SK-N-SH (cell line): ENCODE measurements at regions not wholly inside any gene's neighbourhood (a gene's known extent, or its start where the extent isn't known, plus 50 kb on each side); places are given as distances from the start of the nearest gene placed in this dataset.

Experiments used
- CTCF ChIA-PET: fragments of 300-600, 350-600 bp; formaldehyde crosslinking; extraction: SDS; loops from one replicate; lab custom pipeline; 2021; lab: Yijun Ruan, JAX
- POLR2A ChIA-PET: fragments of 350-600 bp; sonication (Branson Sonifier 250); formaldehyde crosslinking; extraction: SDS; loops from one replicate; lab custom pipeline; 2020; ENCODE audit warnings: antibody characterized with exemption, inconsistent platforms; lab: Yijun Ruan, JAX
- DNase-seq: peaks from one replicate; pipeline ENCODE4 v3.0.0; 2012
- H2AFZ ChIP-seq: fragments of 200-600 bp; sonication (generic); 2 replicates; pipeline ENCODE4 v1.8.1; 2016; ENCODE audit warnings: antibody characterized with exemption, mild to moderate bottlenecking, low read depth
- H3F3A ChIP-seq: fragments of 200-600 bp; sonication (generic); replicated peaks from 2 replicates; pipeline ENCODE3; 2016; ENCODE audit warnings: antibody characterized with exemption, mild to moderate bottlenecking; ENCODE audit not compliant: insufficient read depth
- H3K27ac ChIP-seq, 2 experiments: fragments of 200-500 bp in 1 of 2; fragments of 200-600 bp in 1 of 2; sonication (Bioruptor generic) in 1 of 2; sonication (generic), shearing (Covaris generic) in 1 of 2; 2 replicates each; pipeline versions ENCODE4 v1.5.1 to v1.6.1; 2014 to 2016; ENCODE audit warnings: low read depth in 2 of 2, inconsistent platforms in 1 of 2, low read length in 1 of 2, mild to moderate bottlenecking in 1 of 2, mixed read lengths in 1 of 2
- H3K27me3 ChIP-seq: fragments of 200-600 bp; sonication (generic), shearing (Covaris generic); 2 replicates; pipeline ENCODE4 v1.6.1; 2016; ENCODE audit warnings: mixed run types; ENCODE audit not compliant: insufficient read depth
- H3K36me3 ChIP-seq, 2 experiments: fragments of 200-500 bp in 1 of 2; fragments of 200-600 bp in 1 of 2; sonication (Bioruptor generic) in 1 of 2; sonication (generic) in 1 of 2; replicated peaks in 1 of 2; 2 replicates each; pipeline versions ENCODE3 to v1.5.1; 2014 to 2016; ENCODE audit warnings: low read length in 1 of 2, mild to moderate bottlenecking in 1 of 2; ENCODE audit not compliant: insufficient read depth in 2 of 2, control insufficient read depth in 1 of 2
- H3K4me1 ChIP-seq, 2 experiments: fragments of 200-500 bp in 1 of 2; fragments of 200-600 bp in 1 of 2; sonication (Bioruptor generic) in 1 of 2; sonication (generic), shearing (Covaris generic) in 1 of 2; 2 replicates each; pipeline versions ENCODE4 v1.5.1 to v1.6.1; 2014 to 2016; ENCODE audit warnings: low read depth in 1 of 2, low read length in 1 of 2, mixed run types in 1 of 2; ENCODE audit not compliant: insufficient read depth in 2 of 2, control insufficient read depth in 1 of 2
- H3K4me2 ChIP-seq: fragments of 200-600 bp; sonication (generic), shearing (Covaris generic); 2 replicates; pipeline ENCODE4 v1.6.1; 2017; ENCODE audit warnings: mixed run types
- H3K4me3 ChIP-seq, 2 experiments: fragments of 200-500 bp in 1 of 2; fragments of 200-600 bp in 1 of 2; sonication (Bioruptor generic) in 1 of 2; sonication (generic), shearing (Covaris generic) in 1 of 2; 2 replicates each; pipeline versions ENCODE4 v1.5.1 to v1.8.1; 2014 to 2016; ENCODE audit warnings: low read depth in 2 of 2, inconsistent platforms in 1 of 2, low read length in 1 of 2, mild to moderate bottlenecking in 1 of 2, mixed read lengths in 1 of 2, moderate library complexity in 1 of 2
- H3K79me2 ChIP-seq: fragments of 200-600 bp; sonication (generic); 2 replicates; pipeline ENCODE4 v1.8.1; 2017; ENCODE audit warnings: mild to moderate bottlenecking; ENCODE audit not compliant: insufficient read depth
- H3K9ac ChIP-seq: fragments of 200-600 bp; sonication (generic); 2 replicates; pipeline ENCODE4 v1.6.1; 2017; ENCODE audit warnings: mixed run types
- H3K9me2 ChIP-seq: fragments of 200-600 bp; sonication (generic); 2 replicates; pipeline ENCODE4 v1.6.1; 2017; ENCODE audit warnings: mixed run types
- H3K9me3 ChIP-seq: fragments of 200-600 bp; sonication (generic); 2 replicates; pipeline ENCODE4 v1.6.1; 2017; ENCODE audit warnings: mixed run types, mild to moderate bottlenecking, moderate library complexity
- H4K20me1 ChIP-seq: fragments of 200-600 bp; sonication (generic); 2 replicates; pipeline ENCODE4 v1.6.1; 2017; ENCODE audit warnings: mild to moderate bottlenecking, mixed run types; ENCODE audit not compliant: insufficient read depth
- CHD2 ChIP-seq: fragments of 150-350 bp; IDR thresholded peaks from 2 replicates; pipeline ENCODE4 v1.6.1; 2018; ENCODE audit warnings: low read length; ENCODE audit not compliant: partially characterized antibody
- FOXM1 ChIP-seq: IDR thresholded peaks from 2 replicates; pipeline ENCODE4 v1.4.0; 2012; ENCODE audit warnings: low read depth, mild to moderate bottlenecking
- GABPA ChIP-seq: IDR thresholded peaks from 2 replicates; pipeline ENCODE4 v1.4.0; 2012; ENCODE audit warnings: low read depth, mild to moderate bottlenecking
- JUND ChIP-seq: IDR thresholded peaks from 2 replicates; pipeline ENCODE4 v1.4.0; 2012
- MXI1 ChIP-seq: IDR thresholded peaks from 2 replicates; pipeline ENCODE4 v1.6.1; 2012; ENCODE audit warnings: mild to moderate bottlenecking, low read depth, low read length, improper control_type of control experiment
- NFIC ChIP-seq: IDR thresholded peaks from 2 replicates; pipeline ENCODE4 v1.4.0; 2012; ENCODE audit warnings: borderline replicate concordance
- POLR2AphosphoS5 ChIP-seq: IDR thresholded peaks from 2 replicates; pipeline ENCODE4 v1.6.1; 2012; ENCODE audit warnings: low read depth, low read length
- RCOR1 ChIP-seq: fragments of 150-350 bp; IDR thresholded peaks from 2 replicates; pipeline ENCODE4 v1.6.1; 2017; ENCODE audit warnings: antibody characterized with exemption, low read length
- RFX5 ChIP-seq: IDR thresholded peaks from 2 replicates; pipeline ENCODE4 v1.6.1; 2012; ENCODE audit warnings: mild to moderate bottlenecking, improper control_type of control experiment, low read length
- RXRA ChIP-seq: IDR thresholded peaks from 2 replicates; pipeline ENCODE4 v1.4.0; 2012; ENCODE audit warnings: low read depth, mild to moderate bottlenecking, borderline replicate concordance
- SMC3 ChIP-seq: IDR thresholded peaks from 2 replicates; pipeline ENCODE4 v1.6.1; 2012; ENCODE audit warnings: low read depth, low read length, improper control_type of control experiment
- TAF1 ChIP-seq: IDR thresholded peaks from 2 replicates; pipeline ENCODE4 v1.6.1; 2012; ENCODE audit warnings: low read depth, mild to moderate bottlenecking, low read length, moderate library complexity, borderline replicate concordance
- TEAD4 ChIP-seq: IDR thresholded peaks from 2 replicates; pipeline ENCODE4 v1.4.0; 2012; ENCODE audit warnings: mild to moderate bottlenecking, borderline replicate concordance; ENCODE audit not compliant: insufficient read depth
- WGBS: methylation state at CpG from one replicate; pipeline ENCODE4 v1.1.6; 2017; ENCODE audit warnings: low lambda C conversion rate; 5-methylcytosine and 5-hydroxymethylcytosine counted together
- TF ChIP-seq, protein P1 (sequence below): IDR thresholded peaks from 2 replicates; pipeline ENCODE4; 2012
- TF ChIP-seq, protein P2 (sequence below): IDR thresholded peaks from 2 replicates; pipeline ENCODE4 v1.4.0; 2012; ENCODE audit warnings: low read depth
- TF ChIP-seq, protein P3 (sequence below): fragments of 150-350 bp; IDR thresholded peaks from 2 replicates; pipeline ENCODE4 v1.6.1; 2017; ENCODE audit warnings: antibody characterized with exemption, low read length, low read depth, borderline replicate concordance
- TF ChIP-seq, protein P4 (sequence below): IDR thresholded peaks from 2 replicates; pipeline ENCODE4 v1.4.0; 2012; ENCODE audit warnings: low read depth, borderline replicate concordance
- TF ChIP-seq, protein P5 (sequence below): IDR thresholded peaks from 2 replicates; pipeline ENCODE4 v1.6.1; 2012; ENCODE audit warnings: mild to moderate bottlenecking, low read depth, low read length, moderate library complexity
- TF ChIP-seq, protein P6 (sequence below): IDR thresholded peaks from 2 replicates; pipeline ENCODE4 v1.4.0; 2012; ENCODE audit warnings: low read depth, borderline replicate concordance

DNA sequence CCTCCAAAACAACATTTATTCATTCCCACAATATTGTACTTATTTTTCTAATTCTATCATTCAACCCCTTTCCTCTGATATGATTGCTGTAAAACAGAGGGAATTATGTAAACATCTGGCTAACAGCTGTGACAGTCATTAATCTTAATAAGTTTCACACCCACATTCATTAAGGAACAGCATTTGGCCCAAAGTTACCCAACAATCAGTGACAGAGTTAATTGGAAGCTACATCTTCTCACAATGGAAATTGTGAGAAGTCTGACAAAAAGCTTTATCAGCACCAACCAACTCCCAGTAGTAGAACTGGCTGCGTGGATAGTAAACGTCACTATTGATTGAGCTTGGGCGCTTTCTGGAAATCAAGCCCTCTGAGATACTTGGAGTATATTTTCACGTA, 165.8 kb upstream of the SLC24A5 start:
- CTCF ChIA-PET, result interaction anchor here (0.8 to 1.5 kb wide), 2 partner anchors 13 to 33 kb away, joined by 3 read pairs; no protein-coding TSS in a partner anchor
- WGBS, result 54% methylated on average over 4 of the region's 4 CpGs
- Histone ChIP-seq H3K36me3 (no peaks in the 10 kb centered on the region), H4K20me1 (no peaks in the 10 kb centered on the region), H3K4me2 (no peak overlapping the region), H3K9me2 (no peaks in the 10 kb centered on the region), H3K9ac (no peak overlapping the region), H3K27me3 (no peaks in the 10 kb centered on the region), H3F3A (no peaks in the 10 kb centered on the region), H3K4me3 (no peak overlapping the region), H2AFZ (no peak overlapping the region), H3K27ac (no peak overlapping the region), H3K79me2 (no peaks in the 10 kb centered on the region), H3K4me1 (no peaks in the 10 kb centered on the region; a peak in 1 of 4 replicates), H3K9me3 (no peaks in the 10 kb centered on the region)
- POLR2A ChIA-PET, result no interaction called here
- DNase-seq, result no peak
- TF ChIP-seq CHD2 (no peak), TAF1 (no peak), GABPA (no peak), NFIC (no peak), TEAD4 (no peak), JUND (no peak), SMC3 (no peak), POLR2AphosphoS5 (no peak), MXI1 (no peak), RCOR1 (no peak), RXRA (no peak), FOXM1 (no peak), RFX5 (no peak)
- TF ChIP-seq, protein P1, sequence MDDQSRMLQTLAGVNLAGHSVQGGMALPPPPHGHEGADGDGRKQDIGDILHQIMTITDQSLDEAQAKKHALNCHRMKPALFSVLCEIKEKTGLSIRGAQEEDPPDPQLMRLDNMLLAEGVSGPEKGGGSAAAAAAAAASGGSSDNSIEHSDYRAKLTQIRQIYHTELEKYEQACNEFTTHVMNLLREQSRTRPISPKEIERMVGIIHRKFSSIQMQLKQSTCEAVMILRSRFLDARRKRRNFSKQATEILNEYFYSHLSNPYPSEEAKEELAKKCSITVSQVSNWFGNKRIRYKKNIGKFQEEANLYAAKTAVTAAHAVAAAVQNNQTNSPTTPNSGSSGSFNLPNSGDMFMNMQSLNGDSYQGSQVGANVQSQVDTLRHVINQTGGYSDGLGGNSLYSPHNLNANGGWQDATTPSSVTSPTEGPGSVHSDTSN, result no peak
- TF ChIP-seq, protein P2, sequence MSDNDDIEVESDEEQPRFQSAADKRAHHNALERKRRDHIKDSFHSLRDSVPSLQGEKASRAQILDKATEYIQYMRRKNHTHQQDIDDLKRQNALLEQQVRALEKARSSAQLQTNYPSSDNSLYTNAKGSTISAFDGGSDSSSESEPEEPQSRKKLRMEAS, result no peak
- TF ChIP-seq, protein P3, sequence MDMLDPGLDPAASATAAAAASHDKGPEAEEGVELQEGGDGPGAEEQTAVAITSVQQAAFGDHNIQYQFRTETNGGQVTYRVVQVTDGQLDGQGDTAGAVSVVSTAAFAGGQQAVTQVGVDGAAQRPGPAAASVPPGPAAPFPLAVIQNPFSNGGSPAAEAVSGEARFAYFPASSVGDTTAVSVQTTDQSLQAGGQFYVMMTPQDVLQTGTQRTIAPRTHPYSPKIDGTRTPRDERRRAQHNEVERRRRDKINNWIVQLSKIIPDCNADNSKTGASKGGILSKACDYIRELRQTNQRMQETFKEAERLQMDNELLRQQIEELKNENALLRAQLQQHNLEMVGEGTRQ, result no peak
- TF ChIP-seq, protein P4, sequence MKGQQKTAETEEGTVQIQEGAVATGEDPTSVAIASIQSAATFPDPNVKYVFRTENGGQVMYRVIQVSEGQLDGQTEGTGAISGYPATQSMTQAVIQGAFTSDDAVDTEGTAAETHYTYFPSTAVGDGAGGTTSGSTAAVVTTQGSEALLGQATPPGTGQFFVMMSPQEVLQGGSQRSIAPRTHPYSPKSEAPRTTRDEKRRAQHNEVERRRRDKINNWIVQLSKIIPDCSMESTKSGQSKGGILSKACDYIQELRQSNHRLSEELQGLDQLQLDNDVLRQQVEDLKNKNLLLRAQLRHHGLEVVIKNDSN, result no peak
- TF ChIP-seq, protein P5, sequence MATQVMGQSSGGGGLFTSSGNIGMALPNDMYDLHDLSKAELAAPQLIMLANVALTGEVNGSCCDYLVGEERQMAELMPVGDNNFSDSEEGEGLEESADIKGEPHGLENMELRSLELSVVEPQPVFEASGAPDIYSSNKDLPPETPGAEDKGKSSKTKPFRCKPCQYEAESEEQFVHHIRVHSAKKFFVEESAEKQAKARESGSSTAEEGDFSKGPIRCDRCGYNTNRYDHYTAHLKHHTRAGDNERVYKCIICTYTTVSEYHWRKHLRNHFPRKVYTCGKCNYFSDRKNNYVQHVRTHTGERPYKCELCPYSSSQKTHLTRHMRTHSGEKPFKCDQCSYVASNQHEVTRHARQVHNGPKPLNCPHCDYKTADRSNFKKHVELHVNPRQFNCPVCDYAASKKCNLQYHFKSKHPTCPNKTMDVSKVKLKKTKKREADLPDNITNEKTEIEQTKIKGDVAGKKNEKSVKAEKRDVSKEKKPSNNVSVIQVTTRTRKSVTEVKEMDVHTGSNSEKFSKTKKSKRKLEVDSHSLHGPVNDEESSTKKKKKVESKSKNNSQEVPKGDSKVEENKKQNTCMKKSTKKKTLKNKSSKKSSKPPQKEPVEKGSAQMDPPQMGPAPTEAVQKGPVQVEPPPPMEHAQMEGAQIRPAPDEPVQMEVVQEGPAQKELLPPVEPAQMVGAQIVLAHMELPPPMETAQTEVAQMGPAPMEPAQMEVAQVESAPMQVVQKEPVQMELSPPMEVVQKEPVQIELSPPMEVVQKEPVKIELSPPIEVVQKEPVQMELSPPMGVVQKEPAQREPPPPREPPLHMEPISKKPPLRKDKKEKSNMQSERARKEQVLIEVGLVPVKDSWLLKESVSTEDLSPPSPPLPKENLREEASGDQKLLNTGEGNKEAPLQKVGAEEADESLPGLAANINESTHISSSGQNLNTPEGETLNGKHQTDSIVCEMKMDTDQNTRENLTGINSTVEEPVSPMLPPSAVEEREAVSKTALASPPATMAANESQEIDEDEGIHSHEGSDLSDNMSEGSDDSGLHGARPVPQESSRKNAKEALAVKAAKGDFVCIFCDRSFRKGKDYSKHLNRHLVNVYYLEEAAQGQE, result no peak
- TF ChIP-seq, protein P6, sequence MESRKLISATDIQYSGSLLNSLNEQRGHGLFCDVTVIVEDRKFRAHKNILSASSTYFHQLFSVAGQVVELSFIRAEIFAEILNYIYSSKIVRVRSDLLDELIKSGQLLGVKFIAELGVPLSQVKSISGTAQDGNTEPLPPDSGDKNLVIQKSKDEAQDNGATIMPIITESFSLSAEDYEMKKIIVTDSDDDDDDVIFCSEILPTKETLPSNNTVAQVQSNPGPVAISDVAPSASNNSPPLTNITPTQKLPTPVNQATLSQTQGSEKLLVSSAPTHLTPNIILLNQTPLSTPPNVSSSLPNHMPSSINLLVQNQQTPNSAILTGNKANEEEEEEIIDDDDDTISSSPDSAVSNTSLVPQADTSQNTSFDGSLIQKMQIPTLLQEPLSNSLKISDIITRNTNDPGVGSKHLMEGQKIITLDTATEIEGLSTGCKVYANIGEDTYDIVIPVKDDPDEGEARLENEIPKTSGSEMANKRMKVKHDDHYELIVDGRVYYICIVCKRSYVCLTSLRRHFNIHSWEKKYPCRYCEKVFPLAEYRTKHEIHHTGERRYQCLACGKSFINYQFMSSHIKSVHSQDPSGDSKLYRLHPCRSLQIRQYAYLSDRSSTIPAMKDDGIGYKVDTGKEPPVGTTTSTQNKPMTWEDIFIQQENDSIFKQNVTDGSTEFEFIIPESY, result no peak
